Tibial nerve (tissue), 4 donors: ENCODE measurements at regions not wholly inside any gene's neighbourhood (a gene's known extent, or its start where the extent isn't known, plus 50 kb on each side); places are given as distances from the start of the nearest gene placed in this dataset.
A peak's percentile ranks its signal among the peaks of the same experiment; 100 is the strongest.

Source experiments
- DNase-seq, 2 donors: peaks; one replicate each; pipeline ENCODE4 v3.0.0-alpha.2; 2019; ENCODE audit warnings: low spot score in 2 of 2
- H3K27ac ChIP-seq, 4 donors: fragments of 200-600 bp; sonication (generic) in 3 of 4; one replicate each; pipeline ENCODE4 v1.5.1; 2017 to 2019; ENCODE audit warnings: mild to moderate bottlenecking in 1 of 4
- H3K27me3 ChIP-seq, 2 donors: fragments of 200-600 bp; sonication (generic) in 1 of 2; one replicate each; pipeline versions ENCODE4 v1.5.1 to v1.6.0; 2017 to 2019
- H3K36me3 ChIP-seq, 3 donors: fragments of 200-600 bp; sonication (generic); one replicate each; pipeline ENCODE4 v1.5.1; 2018 to 2019
- H3K4me1 ChIP-seq, 4 donors: fragments of 200-600 bp; sonication (generic) in 3 of 4; one replicate each; pipeline ENCODE4 v1.5.1; 2017 to 2019
- H3K4me3 ChIP-seq, 4 donors: fragments of 200-600 bp; sonication (generic) in 3 of 4; one replicate each; pipeline ENCODE4 v1.5.1; 2017 to 2019; ENCODE audit warnings: mild to moderate bottlenecking in 1 of 4, moderate library complexity in 1 of 4
- H3K9me3 ChIP-seq, 4 donors: fragments of 200-600 bp; sonication (generic) in 3 of 4; one replicate each; pipeline ENCODE4 v1.5.1; 2017 to 2019
- CTCF ChIP-seq, 5 experiments: fragments of 200-600 bp in 3 of 5; fragments of 450-650 bp in 2 of 5; sonication (generic) in 3 of 5; IDR thresholded peaks; one replicate each; pipeline ENCODE4 v1.5.1; 2016 to 2019; ENCODE audit warnings: antibody characterized with exemption in 5 of 5, mild to moderate bottlenecking in 3 of 5, moderate library complexity in 2 of 5
- EP300 ChIP-seq, 2 donors: sonication (generic); formaldehyde crosslinking; IDR thresholded peaks; one replicate each; pipeline ENCODE4 v1.6.1; 2017; ENCODE audit warnings: antibody characterized with exemption in 2 of 2, mild to moderate bottlenecking in 1 of 2
- POLR2A ChIP-seq, 2 donors: fragments of 450-650 bp; IDR thresholded peaks; one replicate each; pipeline ENCODE4 v1.6.1; 2017; ENCODE audit warnings: antibody characterized with exemption in 2 of 2, mild to moderate bottlenecking in 2 of 2, moderate library complexity in 2 of 2
- WGBS, 2 donors: methylation state at CpG; one replicate each; pipeline ENCODE4 v1.1.5; 2018; 5-methylcytosine and 5-hydroxymethylcytosine counted together

GRCh38 chr9:136611606-136612005, 51.1 kb upstream of the EGFL7 start:
- 96 to 97% methylated on average over 23 to 24 of the region's 24 CpGs for WGBS, 2 donors
- no peak overlapping the region for H3K4me3 ChIP-seq
- no peak for DNase-seq
- no peaks in the 10 kb centered on the region for H3K9me3 ChIP-seq
- TF ChIP-seq EP300 (IDR thresholded peaks at IDR 0.05) (no peak), CTCF (IDR thresholded peaks at IDR 0.05) (no peak), POLR2A (IDR thresholded peaks at IDR 0.05) (no peak)
- peaks cover 0 to 65% (median 29%) of the 10 kb centered on the region in 4 donors for H3K4me1 ChIP-seq
- no peaks in the 10 kb centered on the region for H3K27me3 ChIP-seq
- no peak overlapping the region for H3K27ac ChIP-seq
- no peaks in the 10 kb centered on the region for H3K36me3 ChIP-seq

GRCh38 chr9:136611119-136611518, 51.6 kb upstream of the EGFL7 start:
- TF ChIP-seq CTCF (IDR thresholded peaks at IDR 0.05) (no peak), EP300 (IDR thresholded peaks at IDR 0.05) (no peak), POLR2A (IDR thresholded peaks at IDR 0.05) (no peak)
- DNase-seq, result no peak
- no peaks in the 10 kb centered on the region for H3K36me3 ChIP-seq
- no peak overlapping the region for H3K27ac ChIP-seq
- H3K27me3 ChIP-seq, result no peaks in the 10 kb centered on the region
- H3K9me3 ChIP-seq, result no peaks in the 10 kb centered on the region
- 92 to 95% methylated on average over 5 to 6 of the region's 11 CpGs for WGBS, 2 donors
- no peak overlapping the region for H3K4me3 ChIP-seq
- H3K4me1 ChIP-seq, result peaks cover 0 to 65% (median 29%) of the 10 kb centered on the region in 4 donors

- Histone ChIP-seq H3K4me1 (peaks cover 0 to 65% (median 31%) of the 10 kb centered on the region in 4 donors), H3K36me3 (no peaks in the 10 kb centered on the region), H3K4me3 (no peak overlapping the region), H3K27me3 (no peaks in the 10 kb centered on the region), H3K27ac (no peak overlapping the region), H3K9me3 (no peaks in the 10 kb centered on the region)
- DNase-seq, result no peak
- TF ChIP-seq POLR2A (IDR thresholded peaks at IDR 0.05), result no peak
- no peak for TF ChIP-seq EP300 (IDR thresholded peaks at IDR 0.05)
- no peak for TF ChIP-seq CTCF (IDR thresholded peaks at IDR 0.05)
- 49 to 51% methylated on average over 4 to 11 of the region's 14 CpGs for WGBS, 2 donors
Measured at GRCh38 chr9:136610426-136610825, 52.3 kb upstream of the EGFL7 start.

- H3K9me3 ChIP-seq, result no peaks in the 10 kb centered on the region
- H3K4me1 ChIP-seq, result peaks cover 0 to 65% (median 27%) of the 10 kb centered on the region in 4 donors
- H3K27me3 ChIP-seq, result no peaks in the 10 kb centered on the region
- peak overlapping the region in 3 of 4 donors; percentile 1 to 19 (median 18) for H3K27ac ChIP-seq
- no peak overlapping the region for H3K4me3 ChIP-seq
- no peak for TF ChIP-seq CTCF (IDR thresholded peaks at IDR 0.05)
- TF ChIP-seq POLR2A (IDR thresholded peaks at IDR 0.05), result no peak
- TF ChIP-seq EP300 (IDR thresholded peaks at IDR 0.05), result no peak
- DNase-seq, result no peak
- WGBS, 2 donors, result 14 to 69% methylated on average over 7 to 17 of the region's 17 CpGs
- no peaks in the 10 kb centered on the region for H3K36me3 ChIP-seq
Measured at GRCh38 chr9:136609838-136610311, 52.8 kb upstream of the EGFL7 start.

- no peak for TF ChIP-seq POLR2A (IDR thresholded peaks at IDR 0.05)
- no peak for TF ChIP-seq EP300 (IDR thresholded peaks at IDR 0.05)
- no peak for TF ChIP-seq CTCF (IDR thresholded peaks at IDR 0.05)
- Histone ChIP-seq H3K27ac (peak overlapping the region in 2 of 4 donors; percentile 19 to 31), H3K4me1 (peaks cover 0 to 65% (median 26%) of the 10 kb centered on the region in 4 donors), H3K27me3 (peaks cover 0 to under 1% of the 10 kb centered on the region in 2 donors), H3K4me3 (no peak overlapping the region), H3K9me3 (no peaks in the 10 kb centered on the region), H3K36me3 (no peaks in the 10 kb centered on the region)
- DNase-seq, result no peak
- WGBS, 2 donors, result 63 to 70% methylated on average over 4 to 6 of the region's 6 CpGs
Measured at GRCh38 chr9:136609160-136609475, 53.6 kb upstream of the EGFL7 start.
